A673 (cell line): ENCODE measurements at regions not wholly inside any gene's neighbourhood (a gene's known extent, or its start where the extent isn't known, plus 50 kb on each side); places are given as distances from the start of the nearest gene placed in this dataset.

Experiments used
- CTCF ChIP-seq: fragments of 300-800, 200-600 bp; sonication (generic); conservative IDR thresholded peaks from 2 replicates; pipeline ENCODE4 v1.5.1; 2017; ENCODE audit warnings: low read depth, mild to moderate bottlenecking, antibody characterized with exemption, low read length, moderate library complexity, mixed read lengths
- EZH2 ChIP-seq: fragments of 200-600 bp; sonication (generic); IDR thresholded peaks from 2 replicates; pipeline ENCODE4 v1.6.1; 2017; ENCODE audit warnings: borderline replicate concordance, low read depth, mild to moderate bottlenecking, mixed read lengths, antibody characterized with exemption, low read length; ENCODE audit not compliant: poor library complexity, severe bottlenecking

GRCh38 chr7:85719981-85720953 is 533.4 kb upstream of the SEMA3D start:
- TF ChIP-seq CTCF (no peak), EZH2 (no peak)
